IMR-90 (cell line): ENCODE measurements at regions not wholly inside any gene's neighbourhood (a gene's known extent, or its start where the extent isn't known, plus 50 kb on each side); places are given as distances from the start of the nearest gene placed in this dataset.

Experiments used
- ATAC-seq: fragments of 200-7000 bp; cut with Tn5 transposase; 2 replicates; pipeline ENCODE4 v1.9.1; 2020; ENCODE audit warnings: low read depth, mild to moderate bottlenecking, moderate library complexity
- BruUV-seq: library from RNA; stranded (reverse); fragments of 400-500 nt; replicated peaks from 2 replicates; lab custom pipeline; 2021; lab: Mats Ljungman, UMichigan
- CTCF ChIA-PET: fragments of 300-600 bp; formaldehyde crosslinking; extraction: SDS; loops from one replicate; lab custom pipeline; 2021; ENCODE audit warnings: antibody characterized with exemption; lab: Yijun Ruan, JAX
- POLR2A ChIA-PET: fragments of 300-600 bp; sonication (Branson Sonifier 250); formaldehyde crosslinking; loops from one replicate; lab custom pipeline; 2022; ENCODE audit warnings: antibody characterized with exemption; ENCODE audit not compliant: unreplicated experiment; lab: Charles Lee
- DNase-seq: peaks from one replicate; pipeline ENCODE4 v3.0.0; 2013
- H2AFZ ChIP-seq: replicated peaks from 2 replicates; pipeline ENCODE3; 2013; ENCODE audit warnings: low read length, mild to moderate bottlenecking; ENCODE audit not compliant: poor library complexity
- H2AK5ac ChIP-seq: 2 replicates; pipeline ENCODE4 v1.6.1; 2013; ENCODE audit warnings: low read depth, low read length, inconsistent platforms
- H2AK9ac ChIP-seq: replicated peaks from 2 replicates; pipeline ENCODE3; 2013; ENCODE audit warnings: mild to moderate bottlenecking, low read depth, low read length, moderate library complexity; ENCODE audit not compliant: poor library complexity
- H2BK120ac ChIP-seq: 2 replicates; pipeline ENCODE4 v1.6.1; 2013; ENCODE audit warnings: low read depth, low read length, inconsistent platforms
- H2BK15ac ChIP-seq: 3 replicates; pipeline ENCODE4 v1.6.1; 2013; ENCODE audit warnings: low read depth, low read length, inconsistent platforms
- H2BK20ac ChIP-seq: 2 replicates; pipeline ENCODE4 v1.6.1; 2013; ENCODE audit warnings: low read depth, mild to moderate bottlenecking, inconsistent platforms, low read length, moderate library complexity
- H2BK5ac ChIP-seq: 2 replicates; pipeline ENCODE4 v1.6.1; 2013; ENCODE audit warnings: mild to moderate bottlenecking, low read depth, low read length, inconsistent platforms; ENCODE audit not compliant: poor library complexity, severe bottlenecking
- H3K14ac ChIP-seq: replicated peaks from 2 replicates; pipeline ENCODE4 v1.6.1; 2013; ENCODE audit warnings: low read depth, low read length, inconsistent platforms
- H3K18ac ChIP-seq: 2 replicates; pipeline ENCODE4 v1.6.1; 2013; ENCODE audit warnings: low read depth, low read length, control low read depth
- H3K23ac ChIP-seq: 2 replicates; pipeline ENCODE4 v1.6.1; 2013; ENCODE audit warnings: low read depth, low read length, inconsistent platforms
- H3K27ac ChIP-seq: 2 replicates; pipeline ENCODE4 v1.5.1; 2013; ENCODE audit warnings: mild to moderate bottlenecking, control low read depth, low read length; ENCODE audit not compliant: insufficient read depth
- H3K27me3 ChIP-seq: 2 replicates; pipeline ENCODE4 v1.6.1; 2013; ENCODE audit warnings: low read length; ENCODE audit not compliant: control insufficient read depth, insufficient read depth
- H3K36me3 ChIP-seq: 2 replicates; pipeline ENCODE4 v1.6.1; 2013; ENCODE audit warnings: low read length, mixed read lengths; ENCODE audit not compliant: control insufficient read depth, insufficient read depth
- H3K4ac ChIP-seq: 2 replicates; pipeline ENCODE4 v1.6.1; 2013; ENCODE audit warnings: low read depth, low read length, inconsistent platforms
- H3K4me1 ChIP-seq: 2 replicates; pipeline ENCODE4 v1.6.1; 2013; ENCODE audit warnings: low read length, mixed read lengths; ENCODE audit not compliant: control insufficient read depth, insufficient read depth
- H3K4me2 ChIP-seq: 2 replicates; pipeline ENCODE4 v1.6.1; 2013; ENCODE audit warnings: low read depth, mild to moderate bottlenecking, control low read depth, low read length, moderate library complexity
- H3K4me3 ChIP-seq: 2 replicates; pipeline ENCODE4 v1.5.1; 2013; ENCODE audit warnings: low read depth, mild to moderate bottlenecking, control low read depth, low read length, moderate library complexity; ENCODE audit not compliant: insufficient read depth
- H3K56ac ChIP-seq: 2 replicates; pipeline ENCODE4 v1.6.1; 2013; ENCODE audit warnings: low read length, inconsistent platforms; ENCODE audit not compliant: insufficient read depth; ENCODE audit errors: extremely low read depth
- H3K79me1 ChIP-seq, 2 experiments: 2 replicates each; pipeline ENCODE4 v1.6.1; 2013; ENCODE audit warnings: low read length in 2 of 2, inconsistent platforms in 1 of 2, low read depth in 1 of 2
- H3K9ac ChIP-seq: 2 replicates; pipeline ENCODE4 v1.6.1; 2013; ENCODE audit warnings: low read depth, low read length, control low read depth
- H3K9me1 ChIP-seq: 2 replicates; pipeline ENCODE4 v1.6.1; 2013; ENCODE audit warnings: low read length, inconsistent platforms; ENCODE audit not compliant: insufficient read depth
- H3K9me3 ChIP-seq: 2 replicates; pipeline ENCODE4 v1.6.1; 2013; ENCODE audit warnings: low read length; ENCODE audit not compliant: control insufficient read depth, insufficient read depth
- H4K20me1 ChIP-seq: 2 replicates; pipeline ENCODE4 v1.6.1; 2013; ENCODE audit warnings: low read length, inconsistent platforms; ENCODE audit not compliant: insufficient read depth
- H4K5ac ChIP-seq: 2 replicates; pipeline ENCODE4 v1.6.1; 2013; ENCODE audit warnings: mild to moderate bottlenecking, low read depth, low read length, control low read depth
- H4K8ac ChIP-seq, 2 experiments: 2 replicates each; pipeline ENCODE4 v1.6.1; 2013; ENCODE audit warnings: low read depth in 2 of 2, low read length in 2 of 2, control low read depth in 1 of 2, inconsistent platforms in 1 of 2
- H4K91ac ChIP-seq: 2 replicates; pipeline ENCODE4 v1.6.1; 2013; ENCODE audit warnings: low read depth, low read length, inconsistent platforms; ENCODE audit not compliant: insufficient read depth
- BHLHE40 ChIP-seq: fragments of 150-350 bp; IDR thresholded peaks from 2 replicates; pipeline ENCODE4 v1.6.1; 2016; ENCODE audit warnings: mild to moderate bottlenecking, low read depth, low read length
- MAZ ChIP-seq: IDR thresholded peaks from 2 replicates; pipeline ENCODE4 v1.6.1; 2012; ENCODE audit warnings: low read depth, mild to moderate bottlenecking, low read length, improper control_type of control experiment, moderate library complexity, borderline replicate concordance
- RAD21 ChIP-seq: IDR thresholded peaks from 2 replicates; pipeline ENCODE4 v1.6.1; 2012; ENCODE audit warnings: low read length, improper control_type of control experiment
- dilution Hi-C: fragments of 300-500 bp; cut with HindIII; formaldehyde crosslinking; loops from one replicate; pipeline ENCODE4 v1.14.3; 2018; ENCODE audit warnings: low sequenced_read_pairs; ENCODE audit not compliant: unreplicated experiment
- in situ Hi-C: fragments of 300-500 bp; cut with MboI; formaldehyde crosslinking; loops from 3 replicates; pipeline ENCODE4 v1.14.3; 2019; ENCODE audit warnings: low sequenced_read_pairs, inconsistent platforms, mixed read lengths
- intact Hi-C: fragments of 100-400 bp; cut with micrococcal nuclease; formaldehyde crosslinking; loops from 2 replicates; pipeline ENCODE4 v1.10.0; 2022

GRCh38 chr3:153385343-153385742, 223.3 kb downstream of the RAP2B start:
- no peaks in the 10 kb centered on the region for H4K20me1 ChIP-seq
- no peak overlapping the region for H4K8ac ChIP-seq
- no TSS peak for BruUV-seq
- H4K5ac ChIP-seq, result no peak overlapping the region
- in situ Hi-C loops (no loop called here), intact Hi-C loops (no loop called here), dilution Hi-C loops (no loop called here)
- ChIA-PET CTCF (no interaction called here), POLR2A (no interaction called here)
- H3K4me1 ChIP-seq, result no peaks in the 10 kb centered on the region
- H3K79me1 ChIP-seq, result no peaks in the 10 kb centered on the region
- H2BK20ac ChIP-seq, result no peak overlapping the region
- TF ChIP-seq BHLHE40, result no peak
- TF ChIP-seq MAZ, result no peak
- no peak for TF ChIP-seq RAD21
- H3K4ac ChIP-seq, result no peak overlapping the region
- H2AFZ ChIP-seq, result no peak overlapping the region
- H3K4me3 ChIP-seq, result no peak overlapping the region
- H3K9ac ChIP-seq, result no peak overlapping the region
- H4K91ac ChIP-seq, result no peak overlapping the region
- H3K23ac ChIP-seq, result no peak overlapping the region
- H2AK9ac ChIP-seq, result no peak overlapping the region
- H3K56ac ChIP-seq, result no peak overlapping the region
- H3K4me2 ChIP-seq, result no peak overlapping the region
- no peaks in the 10 kb centered on the region for H3K36me3 ChIP-seq
- no peak overlapping the region for H3K27ac ChIP-seq
- no peak overlapping the region for H3K14ac ChIP-seq
- H3K9me3 ChIP-seq, result no peaks in the 10 kb centered on the region
- H3K9me1 ChIP-seq, result no peaks in the 10 kb centered on the region
- H2BK120ac ChIP-seq, result no peak overlapping the region
- no peak overlapping the region for H3K18ac ChIP-seq
- DNase-seq, result no peak
- no peak overlapping the region for H2BK5ac ChIP-seq
- no peaks in the 10 kb centered on the region; the same call in 1 of the 2 replicates for H3K27me3 ChIP-seq
- ATAC-seq, result no peak
- no peak overlapping the region for H2AK5ac ChIP-seq
- no peak overlapping the region for H2BK15ac ChIP-seq
